HepG2 (cell line): ENCODE measurements at regions not wholly inside any gene's neighbourhood (a gene's known extent, or its start where the extent isn't known, plus 50 kb on each side); places are given as distances from the start of the nearest gene placed in this dataset.

ENCODE experiments used
- HDAC2 ChIP-seq: sonication (generic); formaldehyde crosslinking; IDR thresholded peaks from 2 replicates; pipeline ENCODE4 v1.4.0; 2020; ENCODE audit warnings: missing genetic modification reagents
- KLF13 ChIP-seq: sonication (generic); formaldehyde crosslinking; IDR thresholded peaks from 2 replicates; pipeline ENCODE4 v1.4.0; 2020; ENCODE audit warnings: mild to moderate bottlenecking, missing genetic modification reagents

- TF ChIP-seq KLF13 (CRISPR knock-in tag), result no peak
- no peak for TF ChIP-seq HDAC2 (CRISPR knock-in tag)
Measured at GRCh38 chr6:149147195-149147594, 170.3 kb upstream of the TAB2 start.
